ENCODE measurements at regions not wholly inside any gene's neighbourhood (a gene's known extent, or its start where the extent isn't known, plus 50 kb on each side); places are given as distances from the start of the nearest gene placed in this dataset.

- TF ChIP-seq, protein P1, sequence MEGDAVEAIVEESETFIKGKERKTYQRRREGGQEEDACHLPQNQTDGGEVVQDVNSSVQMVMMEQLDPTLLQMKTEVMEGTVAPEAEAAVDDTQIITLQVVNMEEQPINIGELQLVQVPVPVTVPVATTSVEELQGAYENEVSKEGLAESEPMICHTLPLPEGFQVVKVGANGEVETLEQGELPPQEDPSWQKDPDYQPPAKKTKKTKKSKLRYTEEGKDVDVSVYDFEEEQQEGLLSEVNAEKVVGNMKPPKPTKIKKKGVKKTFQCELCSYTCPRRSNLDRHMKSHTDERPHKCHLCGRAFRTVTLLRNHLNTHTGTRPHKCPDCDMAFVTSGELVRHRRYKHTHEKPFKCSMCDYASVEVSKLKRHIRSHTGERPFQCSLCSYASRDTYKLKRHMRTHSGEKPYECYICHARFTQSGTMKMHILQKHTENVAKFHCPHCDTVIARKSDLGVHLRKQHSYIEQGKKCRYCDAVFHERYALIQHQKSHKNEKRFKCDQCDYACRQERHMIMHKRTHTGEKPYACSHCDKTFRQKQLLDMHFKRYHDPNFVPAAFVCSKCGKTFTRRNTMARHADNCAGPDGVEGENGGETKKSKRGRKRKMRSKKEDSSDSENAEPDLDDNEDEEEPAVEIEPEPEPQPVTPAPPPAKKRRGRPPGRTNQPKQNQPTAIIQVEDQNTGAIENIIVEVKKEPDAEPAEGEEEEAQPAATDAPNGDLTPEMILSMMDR (IDR thresholded peaks at IDR 0.05; ENCODE audit: insufficient read depth, low read length): no peak
- H3K4me3 ChIP-seq (ENCODE audit: low read depth, low read length): no peak overlapping the region
- DNase-seq (ENCODE audit: low read depth): no peak
These were observed 221.4 kb upstream of the TRIB2 start for GRCh38 chr2:12495247-12495868.

DNA sequence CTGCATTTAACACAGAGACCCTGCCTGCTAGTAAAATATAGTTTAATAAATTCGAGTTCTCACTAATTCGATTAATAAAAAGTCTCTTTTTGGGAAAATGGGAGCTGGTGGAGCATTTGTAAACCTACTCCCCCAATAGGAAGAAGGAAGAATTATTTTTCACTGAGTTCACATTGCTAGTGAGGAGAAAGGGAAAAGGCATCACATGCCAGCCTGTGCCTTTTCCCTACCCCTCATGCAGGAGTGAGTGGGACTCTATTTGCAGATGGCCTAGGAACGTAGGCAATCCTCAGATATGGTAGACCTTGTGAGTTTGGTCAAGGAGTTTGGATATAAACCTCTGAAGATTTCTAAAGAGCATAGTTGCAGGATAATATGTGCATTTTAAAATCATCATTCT lies 218.4 kb upstream of the TRIB2 start:
- no peak overlapping the region for H3K4me3 ChIP-seq (ENCODE audit: low read depth, low read length)
- TF ChIP-seq, protein P1 (IDR thresholded peaks at IDR 0.05; ENCODE audit: insufficient read depth, low read length): no peak
- DNase-seq (ENCODE audit: low read depth): no peak

DNA sequence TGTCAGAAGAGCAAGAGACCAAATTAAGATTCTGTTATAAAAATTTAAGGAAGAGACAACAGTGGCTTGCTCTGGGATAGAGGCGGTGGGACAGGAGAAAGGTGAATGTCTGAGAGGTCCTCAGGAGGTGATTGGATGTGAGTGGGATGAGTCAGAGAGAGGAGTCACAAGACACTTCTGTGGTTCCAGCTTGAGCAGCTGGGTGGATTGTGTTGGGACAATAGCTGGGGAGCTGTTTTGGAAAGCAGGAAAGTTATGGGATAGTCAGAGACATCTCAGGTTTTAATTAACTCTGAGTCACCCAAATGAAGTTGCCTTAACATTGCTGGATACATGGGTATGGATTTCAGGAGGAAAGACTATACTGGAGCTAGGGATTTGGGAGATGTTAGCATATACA lies 218.0 kb upstream of the TRIB2 start:
- no peak overlapping the region for H3K4me3 ChIP-seq (ENCODE audit: low read depth, low read length)
- TF ChIP-seq, protein P1 (IDR thresholded peaks at IDR 0.05; ENCODE audit: insufficient read depth, low read length): no peak
- peak; percentile 60 for DNase-seq (ENCODE audit: low read depth)

GRCh38 chr2:12500899-12501298 lies 215.8 kb upstream of the TRIB2 start:
- DNase-seq (ENCODE audit: low read depth): no peak
- TF ChIP-seq, protein P1 (IDR thresholded peaks at IDR 0.05; ENCODE audit: insufficient read depth, low read length): no peak
- no peak overlapping the region for H3K4me3 ChIP-seq (ENCODE audit: low read depth, low read length)

GRCh38 chr2:12501469-12502158 lies 215.1 kb upstream of the TRIB2 start:
- TF ChIP-seq, protein P1 (IDR thresholded peaks at IDR 0.05; ENCODE audit: insufficient read depth, low read length): no peak
- no peak for DNase-seq (ENCODE audit: low read depth)
- no peak overlapping the region for H3K4me3 ChIP-seq (ENCODE audit: low read depth, low read length)

GRCh38 chr2:12502759-12503158 lies 214.0 kb upstream of the TRIB2 start:
- no peak for DNase-seq (ENCODE audit: low read depth)
- TF ChIP-seq, protein P1 (IDR thresholded peaks at IDR 0.05; ENCODE audit: insufficient read depth, low read length): no peak
- no peak overlapping the region for H3K4me3 ChIP-seq (ENCODE audit: low read depth, low read length)
